ENCODE measurements at regions not wholly inside any gene's neighbourhood (a gene's known extent, or its start where the extent isn't known, plus 50 kb on each side); places are given as distances from the start of the nearest gene placed in this dataset.

- no peaks in the 10 kb centered on the region for H3K27me3 ChIP-seq
- WGBS, 2 donors, result 91 to 96% methylated on average over 10 of the region's 10 CpGs
- intact Hi-C loops (cut with DNase I), result no loop called here
- DNase-seq, result no peak
- TF ChIP-seq, protein P1, sequence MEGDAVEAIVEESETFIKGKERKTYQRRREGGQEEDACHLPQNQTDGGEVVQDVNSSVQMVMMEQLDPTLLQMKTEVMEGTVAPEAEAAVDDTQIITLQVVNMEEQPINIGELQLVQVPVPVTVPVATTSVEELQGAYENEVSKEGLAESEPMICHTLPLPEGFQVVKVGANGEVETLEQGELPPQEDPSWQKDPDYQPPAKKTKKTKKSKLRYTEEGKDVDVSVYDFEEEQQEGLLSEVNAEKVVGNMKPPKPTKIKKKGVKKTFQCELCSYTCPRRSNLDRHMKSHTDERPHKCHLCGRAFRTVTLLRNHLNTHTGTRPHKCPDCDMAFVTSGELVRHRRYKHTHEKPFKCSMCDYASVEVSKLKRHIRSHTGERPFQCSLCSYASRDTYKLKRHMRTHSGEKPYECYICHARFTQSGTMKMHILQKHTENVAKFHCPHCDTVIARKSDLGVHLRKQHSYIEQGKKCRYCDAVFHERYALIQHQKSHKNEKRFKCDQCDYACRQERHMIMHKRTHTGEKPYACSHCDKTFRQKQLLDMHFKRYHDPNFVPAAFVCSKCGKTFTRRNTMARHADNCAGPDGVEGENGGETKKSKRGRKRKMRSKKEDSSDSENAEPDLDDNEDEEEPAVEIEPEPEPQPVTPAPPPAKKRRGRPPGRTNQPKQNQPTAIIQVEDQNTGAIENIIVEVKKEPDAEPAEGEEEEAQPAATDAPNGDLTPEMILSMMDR (IDR thresholded peaks at IDR 0.05), result no peak
- no peak for TF ChIP-seq POLR2A (IDR thresholded peaks at IDR 0.05)
- H3K27ac ChIP-seq, result no peak overlapping the region
- no peaks in the 10 kb centered on the region for H3K9me3 ChIP-seq
- no peak overlapping the region for H3K4me3 ChIP-seq (replicated peaks in 1 of 3)
- no peaks in the 10 kb centered on the region for H3K36me3 ChIP-seq
- H3K4me1 ChIP-seq, result peaks cover 6 to 8% of the 10 kb centered on the region in 2 donors
These were observed 185.2 kb upstream of the IRS2 start for GRCh38 chr13:109971456-109972090.

- intact Hi-C loops (cut with DNase I), result no loop called here
- H3K4me3 ChIP-seq (replicated peaks in 1 of 3), result no peak overlapping the region
- no peaks in the 10 kb centered on the region for H3K27me3 ChIP-seq
- TF ChIP-seq, protein P1 (IDR thresholded peaks at IDR 0.05), result no peak
- no peak for TF ChIP-seq POLR2A (IDR thresholded peaks at IDR 0.05)
- H3K4me1 ChIP-seq, result peaks cover 2% of the 10 kb centered on the region in 2 donors
- no peaks in the 10 kb centered on the region for H3K36me3 ChIP-seq
- no peak overlapping the region for H3K27ac ChIP-seq
- H3K9me3 ChIP-seq, result no peaks in the 10 kb centered on the region
- 86 to 89% methylated on average over 7 of the region's 7 CpGs for WGBS, 2 donors
- no peak for DNase-seq
These were observed 184.6 kb upstream of the IRS2 start for GRCh38 chr13:109971006-109971405.

- no peak for DNase-seq
- Histone ChIP-seq H3K9me3 (no peaks in the 10 kb centered on the region), H3K27ac (no peak overlapping the region), H3K4me1 (no peaks in the 10 kb centered on the region), H3K4me3 (replicated peaks in 1 of 3) (no peak overlapping the region), H3K27me3 (no peaks in the 10 kb centered on the region), H3K36me3 (no peaks in the 10 kb centered on the region)
- intact Hi-C loops (cut with DNase I), result no loop called here
- 86 to 87% methylated on average over 12 of the region's 12 CpGs for WGBS, 2 donors
- TF ChIP-seq, protein P1 (IDR thresholded peaks at IDR 0.05), result no peak
- no peak for TF ChIP-seq POLR2A (IDR thresholded peaks at IDR 0.05)
These were observed 182.6 kb upstream of the IRS2 start for GRCh38 chr13:109968876-109969577.

- DNase-seq, result no peak
- H3K27ac ChIP-seq, result no peak overlapping the region
- WGBS, 2 donors, result 74 to 75% methylated on average over 13 of the region's 13 CpGs
- TF ChIP-seq, protein P1 (IDR thresholded peaks at IDR 0.05), result no peak
- TF ChIP-seq POLR2A (IDR thresholded peaks at IDR 0.05), result no peak
- H3K27me3 ChIP-seq, result no peaks in the 10 kb centered on the region
- no peaks in the 10 kb centered on the region for H3K4me1 ChIP-seq
- intact Hi-C loops (cut with DNase I), result no loop called here
- H3K36me3 ChIP-seq, result no peaks in the 10 kb centered on the region
- no peak overlapping the region for H3K4me3 ChIP-seq (replicated peaks in 1 of 3)
- no peaks in the 10 kb centered on the region for H3K9me3 ChIP-seq
These were observed 177.7 kb upstream of the IRS2 start for GRCh38 chr13:109963960-109964563.

- H3K27me3 ChIP-seq, result no peaks in the 10 kb centered on the region
- no peaks in the 10 kb centered on the region for H3K9me3 ChIP-seq
- no peak overlapping the region for H3K27ac ChIP-seq
- WGBS, 2 donors, result 94 to 96% methylated on average over 7 of the region's 7 CpGs
- DNase-seq, result no peak
- no peaks in the 10 kb centered on the region for H3K36me3 ChIP-seq
- H3K4me1 ChIP-seq, result no peaks in the 10 kb centered on the region
- H3K4me3 ChIP-seq (replicated peaks in 1 of 3), result no peak overlapping the region
- TF ChIP-seq, protein P1 (IDR thresholded peaks at IDR 0.05), result no peak
- no peak for TF ChIP-seq POLR2A (IDR thresholded peaks at IDR 0.05)
- intact Hi-C loops (cut with DNase I), result no loop called here
These were observed 177.0 kb upstream of the IRS2 start for GRCh38 chr13:109963384-109963783.

All from thyroid gland (tissue), 4 donors.